ENCODE measurements at regions not wholly inside any gene's neighbourhood (a gene's known extent, or its start where the extent isn't known, plus 50 kb on each side); places are given as distances from the start of the nearest gene placed in this dataset.

GRCh38 chr6:166040292-166040691 lies 127.4 kb downstream of the TBXT start:
- in situ Hi-C loops (cut with HindIII; ENCODE audit: extremely low pct_ligation_motif_present, low pct_unique_long_range_greater_than_20kb), result no loop called here
- intact Hi-C loops (cut with micrococcal nuclease; ENCODE audit: unreplicated experiment), result no loop called here
- H3K4me1 ChIP-seq (ENCODE audit: insufficient read depth, low read length), result no peaks in the 10 kb centered on the region
- no peak overlapping the region for H3K4me2 ChIP-seq (ENCODE audit: low read depth, low read length)
- no peak overlapping the region for H3K27ac ChIP-seq (ENCODE audit: extremely low read length, insufficient read depth, low read length)
- DNase-seq (ENCODE audit: low spot score) (no peak), ATAC-seq (no peak), FAIRE-seq (no peak)
- WGBS (ENCODE audit: low lambda C conversion rate), result under 1% methylated on average over 4 of the region's 4 CpGs
- no peaks in the 10 kb centered on the region for H3K79me2 ChIP-seq (ENCODE audit: insufficient read depth, low read length)
- no peak overlapping the region for H3K9ac ChIP-seq (ENCODE audit: insufficient read depth, low read depth, low read length)
- H3K4me3 ChIP-seq (replicated peaks in 1 of 3; ENCODE audit: insufficient read depth in 1 of 3, low read depth in 2 of 3, low read length in 3 of 3), result no peak overlapping the region
- ChIA-PET CTCF (ENCODE audit: low intra/inter-chr PET ratio, low total read pairs) (no interaction called here), POLR2A (no interaction called here)
- BruUV-seq (replicated peaks), result no TSS peak
- H3K27me3 ChIP-seq (ENCODE audit: control insufficient read depth in 1 of 2, insufficient read depth in 2 of 2, low read length in 2 of 2), result no peaks in the 10 kb centered on the region
- H3K9me3 ChIP-seq (ENCODE audit: low read length), result peaks cover 11% of the 10 kb centered on the region; the same call in 1 of the 2 replicates
- no peaks in the 10 kb centered on the region for H4K20me1 ChIP-seq (ENCODE audit: insufficient read depth, low read length)
- no peak overlapping the region for H2AFZ ChIP-seq (ENCODE audit: low read length)
- H3K36me3 ChIP-seq (replicated peaks in 1 of 2; ENCODE audit: control insufficient read depth in 1 of 2, insufficient read depth in 2 of 2, low read length in 2 of 2), result no peaks in the 10 kb centered on the region
- TF ChIP-seq, protein P1, sequence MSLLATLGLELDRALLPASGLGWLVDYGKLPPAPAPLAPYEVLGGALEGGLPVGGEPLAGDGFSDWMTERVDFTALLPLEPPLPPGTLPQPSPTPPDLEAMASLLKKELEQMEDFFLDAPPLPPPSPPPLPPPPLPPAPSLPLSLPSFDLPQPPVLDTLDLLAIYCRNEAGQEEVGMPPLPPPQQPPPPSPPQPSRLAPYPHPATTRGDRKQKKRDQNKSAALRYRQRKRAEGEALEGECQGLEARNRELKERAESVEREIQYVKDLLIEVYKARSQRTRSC (CRISPR knock-in tag; IDR thresholded peaks at IDR 0.05; ENCODE audit: low read depth), result no peak
- TF ChIP-seq LCORL (IDR thresholded peaks at IDR 0.05) (no peak), LCORL (CRISPR knock-in tag; IDR thresholded peaks at IDR 0.05) (no peak), SIN3B (IDR thresholded peaks at IDR 0.05; ENCODE audit: low read length) (no peak), ZNF713 (CRISPR knock-in tag; IDR thresholded peaks at IDR 0.05) (no peak)
- TF ChIP-seq, protein P2, sequence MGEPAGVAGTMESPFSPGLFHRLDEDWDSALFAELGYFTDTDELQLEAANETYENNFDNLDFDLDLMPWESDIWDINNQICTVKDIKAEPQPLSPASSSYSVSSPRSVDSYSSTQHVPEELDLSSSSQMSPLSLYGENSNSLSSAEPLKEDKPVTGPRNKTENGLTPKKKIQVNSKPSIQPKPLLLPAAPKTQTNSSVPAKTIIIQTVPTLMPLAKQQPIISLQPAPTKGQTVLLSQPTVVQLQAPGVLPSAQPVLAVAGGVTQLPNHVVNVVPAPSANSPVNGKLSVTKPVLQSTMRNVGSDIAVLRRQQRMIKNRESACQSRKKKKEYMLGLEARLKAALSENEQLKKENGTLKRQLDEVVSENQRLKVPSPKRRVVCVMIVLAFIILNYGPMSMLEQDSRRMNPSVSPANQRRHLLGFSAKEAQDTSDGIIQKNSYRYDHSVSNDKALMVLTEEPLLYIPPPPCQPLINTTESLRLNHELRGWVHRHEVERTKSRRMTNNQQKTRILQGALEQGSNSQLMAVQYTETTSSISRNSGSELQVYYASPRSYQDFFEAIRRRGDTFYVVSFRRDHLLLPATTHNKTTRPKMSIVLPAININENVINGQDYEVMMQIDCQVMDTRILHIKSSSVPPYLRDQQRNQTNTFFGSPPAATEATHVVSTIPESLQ (CRISPR knock-in tag; conservative IDR thresholded peaks at IDR 0.05), result no peak
